GM23338 (cell line): ENCODE measurements at regions not wholly inside any gene's neighbourhood (a gene's known extent, or its start where the extent isn't known, plus 50 kb on each side); places are given as distances from the start of the nearest gene placed in this dataset.

Experiments used
- ATAC-seq: fragments of 200-7000 bp; cut with Tn5 transposase; 3 replicates; pipeline ENCODE4 v1.9.1; 2020
- DNase-seq: peaks from one replicate; pipeline ENCODE4 v3.0.0-alpha.2; 2015; ENCODE audit warnings: low spot score
- H2AFZ ChIP-seq: fragments of 200-600 bp; sonication (generic); 2 replicates; pipeline ENCODE4 v1.8.0; 2016; ENCODE audit warnings: antibody characterized with exemption, mild to moderate bottlenecking, moderate library complexity
- H3F3A ChIP-seq: fragments of 200-600 bp; sonication (generic); replicated peaks from 2 replicates; pipeline ENCODE4 v1.8.0; 2017; ENCODE audit warnings: antibody characterized with exemption, mixed run types, low read depth
- H3K27ac ChIP-seq: fragments of 200-600 bp; sonication (generic); 2 replicates; pipeline ENCODE4 v1.6.1; 2016; ENCODE audit warnings: low read depth
- H3K27me3 ChIP-seq: fragments of 200-600 bp; sonication (generic); 2 replicates; pipeline ENCODE4 v1.8.0; 2016; ENCODE audit warnings: mild to moderate bottlenecking, mixed run types, moderate library complexity; ENCODE audit not compliant: insufficient read depth
- H3K36me3 ChIP-seq: fragments of 200-600 bp; sonication (generic); 2 replicates; pipeline ENCODE4 v1.8.0; 2016; ENCODE audit warnings: mild to moderate bottlenecking; ENCODE audit not compliant: insufficient read depth
- H3K4me1 ChIP-seq: fragments of 200-600 bp; sonication (generic); 2 replicates; pipeline ENCODE4 v1.8.0; 2016; ENCODE audit warnings: mild to moderate bottlenecking, moderate library complexity; ENCODE audit not compliant: insufficient read depth
- H3K4me2 ChIP-seq: fragments of 200-600 bp; sonication (generic); 2 replicates; pipeline ENCODE4 v1.7.1; 2017; ENCODE audit warnings: mixed run types
- H3K4me3 ChIP-seq: fragments of 200-600 bp; sonication (generic); 2 replicates; pipeline ENCODE4 v1.6.1; 2016; ENCODE audit warnings: mixed run types
- H3K79me2 ChIP-seq: fragments of 200-600 bp; sonication (generic); replicated peaks from 2 replicates; pipeline ENCODE4 v1.8.0; 2017; ENCODE audit warnings: mild to moderate bottlenecking; ENCODE audit not compliant: insufficient read depth
- H3K9me2 ChIP-seq: fragments of 200-600 bp; sonication (generic); 2 replicates; pipeline ENCODE4 v1.8.0; 2017; ENCODE audit not compliant: insufficient read depth
- H4K20me1 ChIP-seq: fragments of 200-600 bp; sonication (generic); replicated peaks from 2 replicates; pipeline ENCODE4 v1.8.0; 2017; ENCODE audit warnings: mild to moderate bottlenecking; ENCODE audit not compliant: insufficient read depth
- H3K27ac Mint-ChIP-seq: 2 replicates; pipeline ENCODE4 v1.8.0; 2020; ENCODE audit warnings: inconsistent platforms, mild to moderate bottlenecking, moderate library complexity, mixed read lengths
- H3K27me3 Mint-ChIP-seq: 3 replicates; pipeline ENCODE4 v1.8.0; 2022; ENCODE audit warnings: low read depth, mild to moderate bottlenecking, moderate library complexity, mixed read lengths, inconsistent platforms; ENCODE audit not compliant: insufficient read depth, poor library complexity
- H3K36me3 Mint-ChIP-seq: 3 replicates; pipeline ENCODE4 v1.8.0; 2021; ENCODE audit warnings: low read depth, mild to moderate bottlenecking, inconsistent platforms, moderate library complexity, mixed read lengths
- H3K4me1 Mint-ChIP-seq: 3 replicates; pipeline ENCODE4 v1.8.0; 2020; ENCODE audit warnings: mild to moderate bottlenecking, inconsistent platforms, mixed read lengths
- H3K4me3 Mint-ChIP-seq: 3 replicates; pipeline ENCODE4 v1.8.0; 2021; ENCODE audit warnings: moderate library complexity, mild to moderate bottlenecking, inconsistent platforms, mixed read lengths
- H3K9me3 Mint-ChIP-seq: 3 replicates; pipeline ENCODE4 v1.8.0; 2020; ENCODE audit warnings: moderate library complexity, mild to moderate bottlenecking, inconsistent platforms, mixed read lengths
- CREB1 ChIP-seq: fragments of 250-450 bp; sonication (Bioruptor Pico); IDR thresholded peaks from 2 replicates; pipeline ENCODE4 v1.5.0; 2020; ENCODE audit warnings: low read depth, mild to moderate bottlenecking, moderate library complexity
- CTCF ChIP-seq, 2 experiments: fragments of 200-600 bp in 1 of 2; sonication (generic) in 1 of 2; conservative IDR thresholded peaks; 2 replicates each; pipeline versions ENCODE4 v1.5.1 to v1.6.1; 2016 to 2017; ENCODE audit warnings: antibody characterized with exemption in 2 of 2, low read depth in 2 of 2, mild to moderate bottlenecking in 2 of 2, moderate library complexity in 1 of 2
- ETS1 ChIP-seq: IDR thresholded peaks from 2 replicates; pipeline ENCODE4 v1.6.1; 2016; ENCODE audit warnings: antibody characterized with exemption
- EZH2 ChIP-seq: fragments of 200-600 bp; sonication (generic); IDR thresholded peaks from one replicate; pipeline ENCODE4 v1.8.0; 2017; ENCODE audit warnings: antibody characterized with exemption, mild to moderate bottlenecking, low read depth; ENCODE audit not compliant: unreplicated experiment
- EZH2phosphoT487 ChIP-seq: fragments of 200-600 bp; sonication (generic); IDR thresholded peaks from one replicate; pipeline ENCODE4 v1.8.1; 2018; ENCODE audit warnings: antibody characterized with exemption; ENCODE audit not compliant: unreplicated experiment
- JUNB ChIP-seq: IDR thresholded peaks from one replicate; pipeline ENCODE4 v1.6.1; 2016; ENCODE audit warnings: antibody characterized with exemption; ENCODE audit not compliant: unreplicated experiment
- NANOG ChIP-seq: IDR thresholded peaks from 2 replicates; pipeline ENCODE4 v1.6.1; 2016; ENCODE audit warnings: antibody characterized with exemption, borderline replicate concordance
- POLR2AphosphoS5 ChIP-seq: IDR thresholded peaks from 2 replicates; pipeline ENCODE4 v1.6.1; 2016; ENCODE audit warnings: antibody characterized with exemption, low read depth
- REST ChIP-seq: IDR thresholded peaks from one replicate; pipeline ENCODE4 v1.6.1; 2018; ENCODE audit warnings: antibody characterized with exemption; ENCODE audit not compliant: unreplicated experiment
- ZNF114 ChIP-seq: fragments of 250-450 bp; sonication (Bioruptor Pico); IDR thresholded peaks from 2 replicates; pipeline ENCODE4 v1.5.0; 2020; ENCODE audit warnings: mild to moderate bottlenecking, moderate library complexity
- ZNF331 ChIP-seq: fragments of 250-450 bp; sonication (Bioruptor Pico); IDR thresholded peaks from 2 replicates; pipeline ENCODE4 v1.5.0; 2020; ENCODE audit warnings: low read depth, mild to moderate bottlenecking, moderate library complexity
- ZNF462 ChIP-seq: fragments of 250-450 bp; sonication (Bioruptor Pico); IDR thresholded peaks from 2 replicates; pipeline ENCODE4 v1.5.0; 2020; ENCODE audit warnings: mild to moderate bottlenecking, moderate library complexity

GRCh38 chr10:8262317-8262716 lies 207.8 kb downstream of the GATA3 start:
- peaks cover 3% of the 10 kb centered on the region for H3K27me3 Mint-ChIP-seq
- Histone ChIP-seq H3K4me2 (no peak overlapping the region), H3K27ac (no peak overlapping the region), H3K4me3 (no peak overlapping the region), H3K79me2 (no peaks in the 10 kb centered on the region), H2AFZ (no peak overlapping the region), H3K4me1 (no peaks in the 10 kb centered on the region), H3K36me3 (no peaks in the 10 kb centered on the region), H3F3A (no peaks in the 10 kb centered on the region), H3K27me3 (no peaks in the 10 kb centered on the region), H4K20me1 (no peaks in the 10 kb centered on the region), H3K9me2 (no peaks in the 10 kb centered on the region)
- no peak for DNase-seq
- no peak overlapping the region for H3K4me3 Mint-ChIP-seq
- no peak for ATAC-seq
- TF ChIP-seq ETS1 (no peak), POLR2AphosphoS5 (no peak), CREB1 (CRISPR knock-in tag) (no peak), CTCF (conservative IDR thresholded peaks at IDR 0.05; ENCODE audit: low read depth in 2 of 2) (no peak), ZNF331 (no peak), JUNB (no peak), EZH2phosphoT487 (no peak), ZNF114 (CRISPR knock-in tag) (no peak), ZNF462 (CRISPR knock-in tag) (no peak), NANOG (no peak), EZH2 (no peak), REST (no peak)
- H3K36me3 Mint-ChIP-seq: no peaks in the 10 kb centered on the region; the same call in 2 of the 3 replicates
- no peaks in the 10 kb centered on the region for H3K4me1 Mint-ChIP-seq
- no peaks in the 10 kb centered on the region for H3K9me3 Mint-ChIP-seq
- no peak overlapping the region for H3K27ac Mint-ChIP-seq
